RWPE2 (cell line): ENCODE measurements at regions not wholly inside any gene's neighbourhood (a gene's known extent, or its start where the extent isn't known, plus 50 kb on each side); places are given as distances from the start of the nearest gene placed in this dataset.
"Not testable (repeated sequence)": the region's sequence is repeated elsewhere in the genome, so short reads cannot be mapped to it uniquely, and the experiment has no call there.

Experiments used
- ATAC-seq: fragments of 200-7000 bp; cut with Tn5 transposase; 3 replicates; pipeline ENCODE4 v1.9.1; 2021; ENCODE audit warnings: low read depth
- DNase-seq: peaks from one replicate; pipeline ENCODE4 v3.0.0-alpha.2; 2020; ENCODE audit warnings: low spot score
- H3K27ac ChIP-seq: fragments of 450-650 bp; 2 replicates; pipeline ENCODE4 v1.5.1; 2017; ENCODE audit warnings: mild to moderate bottlenecking; ENCODE audit not compliant: poor library complexity, severe bottlenecking
- H3K27me3 ChIP-seq: fragments of 250-450 bp; sonication (Bioruptor Pico); 2 replicates; pipeline ENCODE4 v1.5.1; 2021; ENCODE audit warnings: mild to moderate bottlenecking, moderate library complexity; ENCODE audit not compliant: insufficient read depth, poor library complexity, severe bottlenecking
- H3K36me3 ChIP-seq: fragments of 250-450 bp; sonication (Bioruptor Pico); 2 replicates; pipeline ENCODE4 v1.5.1; 2020; ENCODE audit warnings: low read depth, mild to moderate bottlenecking, moderate library complexity
- H3K4me1 ChIP-seq: fragments of 250-450 bp; sonication (Bioruptor Pico); 2 replicates; pipeline ENCODE4 v1.5.1; 2021; ENCODE audit warnings: mild to moderate bottlenecking, moderate library complexity; ENCODE audit not compliant: insufficient read depth, poor library complexity, severe bottlenecking
- H3K4me3 ChIP-seq: fragments of 250-450 bp; sonication (Bioruptor Pico); 2 replicates; pipeline ENCODE4 v1.5.1; 2021; ENCODE audit warnings: mild to moderate bottlenecking, moderate library complexity; ENCODE audit not compliant: severe bottlenecking
- H3K9me3 ChIP-seq: fragments of 250-450 bp; sonication (Bioruptor Pico); 2 replicates; pipeline ENCODE4 v1.5.1; 2021; ENCODE audit warnings: mild to moderate bottlenecking, moderate library complexity; ENCODE audit not compliant: severe bottlenecking
- CTCF ChIP-seq: fragments of 450-650 bp; IDR thresholded peaks from one replicate; pipeline ENCODE4 v1.5.1; 2017; ENCODE audit warnings: mild to moderate bottlenecking, moderate library complexity; ENCODE audit not compliant: poor library complexity, severe bottlenecking

GRCh38 chr1:215406927-215407326 is 160.2 kb upstream of the KCTD3 start:
- no peaks in the 10 kb centered on the region for H3K27me3 ChIP-seq
- H3K36me3 ChIP-seq = no peaks in the 10 kb centered on the region
- H3K4me3 ChIP-seq = no peak overlapping the region
- H3K4me1 ChIP-seq = no peaks in the 10 kb centered on the region
- ATAC-seq (no peak), DNase-seq (no peak)
- H3K27ac ChIP-seq = no peak overlapping the region
- TF ChIP-seq CTCF = no peak
- no peaks in the 10 kb centered on the region for H3K9me3 ChIP-seq

GRCh38 chr1:215407575-215407974 is 159.5 kb upstream of the KCTD3 start:
- TF ChIP-seq CTCF = no peak

GRCh38 chr1:215409546-215409945 is 157.6 kb upstream of the KCTD3 start:
- H3K27ac ChIP-seq, H3K4me1 ChIP-seq, DNase-seq, H3K9me3 ChIP-seq, H3K27me3 ChIP-seq, H3K4me3 ChIP-seq, H3K36me3 ChIP-seq: not testable (repeated sequence)
- ATAC-seq = peak; percentile 71

More at GRCh38 chr1:215407575-215407974, 159.5 kb upstream of the KCTD3 start:
- no peaks in the 10 kb centered on the region for H3K27me3 ChIP-seq
- ATAC-seq = no peak
- no peak for DNase-seq
- no peaks in the 10 kb centered on the region for H3K36me3 ChIP-seq
- H3K4me3 ChIP-seq = no peak overlapping the region
- H3K4me1 ChIP-seq = no peaks in the 10 kb centered on the region
- no peaks in the 10 kb centered on the region for H3K9me3 ChIP-seq
- H3K27ac ChIP-seq = no peak overlapping the region

- ATAC-seq, H3K27me3 ChIP-seq: not testable (repeated sequence)
These were observed 151.6 kb upstream of the KCTD3 start for GRCh38 chr1:215415521-215415920.

GRCh38 chr1:215416497-215416896 is 150.6 kb upstream of the KCTD3 start:
- DNase-seq = no peak
- no peak for ATAC-seq
- peak overlapping the region; percentile 60 for H3K27ac ChIP-seq
- H3K9me3 ChIP-seq = no peaks in the 10 kb centered on the region
- no peak for TF ChIP-seq CTCF
- H3K4me3 ChIP-seq = no peak overlapping the region
- peaks cover 10% of the 10 kb centered on the region for H3K4me1 ChIP-seq
- no peaks in the 10 kb centered on the region for H3K36me3 ChIP-seq
- no peaks in the 10 kb centered on the region for H3K27me3 ChIP-seq

More at GRCh38 chr1:215415521-215415920, 151.6 kb upstream of the KCTD3 start:
- not testable (repeated sequence) for H3K27ac ChIP-seq, H3K4me1 ChIP-seq, DNase-seq, H3K36me3 ChIP-seq, H3K4me3 ChIP-seq, H3K9me3 ChIP-seq

- Histone ChIP-seq H3K9me3 (no peaks in the 10 kb centered on the region), H3K4me1 (peaks cover 17% of the 10 kb centered on the region), H3K27ac (peak overlapping the region; percentile 60), H3K4me3 (no peak overlapping the region), H3K27me3 (no peaks in the 10 kb centered on the region), H3K36me3 (no peaks in the 10 kb centered on the region)
- no peak for TF ChIP-seq CTCF
- peak; percentile 70; the same call in 2 of the 3 replicates for ATAC-seq
- no peak for DNase-seq
These were observed 150.0 kb upstream of the KCTD3 start for GRCh38 chr1:215417122-215417521.
